Heart left ventricle (tissue), 16 donors: ENCODE measurements at regions not wholly inside any gene's neighbourhood (a gene's known extent, or its start where the extent isn't known, plus 50 kb on each side); places are given as distances from the start of the nearest gene placed in this dataset.
"Not testable (repeated sequence)": the region's sequence is repeated elsewhere in the genome, so short reads cannot be mapped to it uniquely, and the experiment has no call there.

Source experiments
- ATAC-seq, 4 donors: fragments of 200-7000 bp; cut with Tn5 transposase; one replicate each; pipeline ENCODE4 v1.9.1; 2020 to 2022; ENCODE audit warnings: moderate library complexity in 4 of 4, mild to moderate bottlenecking in 3 of 4, moderate number of reproducible peaks in 1 of 4
- DNase-seq, 5 donors: peaks; one replicate each; pipeline ENCODE4 v3.0.0-alpha.2; 2020
- H3K27ac ChIP-seq, 12 donors: fragments of 200-600 bp; sonication (generic) in 4 of 12; one replicate each; pipeline versions ENCODE4 v1.5.0 to v1.8.0; 2016 to 2022; ENCODE audit warnings: mild to moderate bottlenecking in 2 of 12
- H3K27me3 ChIP-seq, 9 donors: fragments of 200-600 bp; sonication (generic) in 2 of 9; one replicate each; pipeline versions ENCODE4 v1.5.1 to v1.8.0; 2016 to 2022; ENCODE audit warnings: mild to moderate bottlenecking in 3 of 9
- H3K36me3 ChIP-seq, 9 donors: fragments of 200-600 bp; sonication (generic) in 2 of 9; one replicate each; pipeline versions ENCODE4 v1.5.0 to v1.8.0; 2018 to 2022; ENCODE audit warnings: mild to moderate bottlenecking in 2 of 9
- H3K4me1 ChIP-seq, 12 donors: fragments of 200-600 bp; sonication (generic) in 4 of 12; one replicate each; pipeline versions ENCODE4 v1.5.0 to v1.8.0; 2016 to 2022; ENCODE audit warnings: mild to moderate bottlenecking in 3 of 12
- H3K4me3 ChIP-seq, 12 donors: fragments of 200-600 bp; sonication (generic) in 4 of 12; one replicate each; pipeline versions ENCODE4 v1.5.0 to v1.8.0; 2017 to 2022; ENCODE audit warnings: mild to moderate bottlenecking in 9 of 12, moderate library complexity in 4 of 12
- H3K9me3 ChIP-seq, 12 donors: fragments of 200-600 bp; sonication (generic) in 4 of 12; one replicate each; pipeline versions ENCODE4 v1.5.0 to v1.8.0; 2016 to 2022; ENCODE audit warnings: mild to moderate bottlenecking in 1 of 12
- CTCF ChIP-seq, 12 donors: fragments of 200-600 bp; sonication (generic) in 4 of 12; IDR thresholded peaks; one replicate each; pipeline versions ENCODE4 v1.5.0 to v1.8.0; 2018 to 2022; ENCODE audit warnings: antibody characterized with exemption in 12 of 12, mild to moderate bottlenecking in 5 of 12
- POLR2A ChIP-seq, 2 donors: fragments of 450-650 bp; IDR thresholded peaks; one replicate each; pipeline ENCODE4 v1.6.1; 2017; ENCODE audit warnings: antibody characterized with exemption in 2 of 2, mild to moderate bottlenecking in 2 of 2, moderate library complexity in 2 of 2
- WGBS, 4 donors: extraction: QIAGEN DNeasy Blood & Tissue Kit in 2 of 4; methylation state at CpG; one replicate each; pipeline versions ENCODE4 v1.1.5 to v1.1.7; 2013 to 2018; 5-methylcytosine and 5-hydroxymethylcytosine counted together
- intact Hi-C, 10 donors: fragments of 100-400 bp; cut with DNase I; formaldehyde crosslinking; loops; one replicate each; pipeline versions ENCODE4 v1.11.1 to v1.14.2; 2022
- donor health status: ischemic (EF 13 %, LVEDD 7.1; RV severe dilation, severe dysfunction).
- donor health status: healthy with polysubstance abuse.
- donor health status: DM: no; HTN: yes; CAD: no.
- donor health status: DM: no; HTN: no; CAD: no.
- donor health status: ischemic (EF 25% LVEDD 6.9; RV normal size, moderate dysfunction).
- donor health status: ischemic (EF 25% LVEDD 5.7; RV mildly dilated, moderate dysfunction).
- donor health status: healthy.
- donor health status: DM: yes; HTN: yes; CAD: no.
- donor health status: ischemic (EF 35%, LVEDD 5.7; RV mildly dilated, moderate dysfunction).
- donor health status: nonischemic (EF 11% LVEDD 7.7; RV severe dilation, severe dysfunction).
- donor health status: DM: yes; HTN: yes; CAD: no.
- donor health status: PGD.
- donor health status: ischemic (EF 29% LVEDD 5.4; RV normal size, mild dysfunction).
- donor health status: nonischemic (EF 23%, LVEDD 6.1; RV moderate dilation, normal function).

GRCh38 chrX:144040793-144041192, 156.9 kb downstream of the UBE2NL start:
- H3K27me3 ChIP-seq = no peaks in the 10 kb centered on the region
- intact Hi-C loops = no loop called here
- no peak for TF ChIP-seq POLR2A (IDR thresholded peaks at IDR 0.05)
- TF ChIP-seq CTCF (IDR thresholded peaks at IDR 0.05) = no peak
- no peak overlapping the region for H3K27ac ChIP-seq
- no peak for DNase-seq
- H3K4me1 ChIP-seq = no peaks in the 10 kb centered on the region
- no peaks in the 10 kb centered on the region for H3K9me3 ChIP-seq
- no peaks in the 10 kb centered on the region for H3K36me3 ChIP-seq
- no peak for ATAC-seq
- 55 to 85% (median 72%) methylated on average over 2 of the region's 2 CpGs for WGBS, 4 donors
- H3K4me3 ChIP-seq = no peak overlapping the region

- ATAC-seq (no peak), DNase-seq (no peak)
- H3K4me3 ChIP-seq = no peak overlapping the region
- no peak overlapping the region for H3K27ac ChIP-seq
- H3K9me3 ChIP-seq = no peaks in the 10 kb centered on the region
- H3K4me1 ChIP-seq = no peaks in the 10 kb centered on the region
- H3K36me3 ChIP-seq = no peaks in the 10 kb centered on the region
- intact Hi-C loops = no loop called here
- TF ChIP-seq CTCF (IDR thresholded peaks at IDR 0.05) (no peak), POLR2A (IDR thresholded peaks at IDR 0.05) (no peak)
- no peaks in the 10 kb centered on the region for H3K27me3 ChIP-seq
- 22 to 40% (median 31%) methylated on average over 5 of the region's 5 CpGs for WGBS, 4 donors
These were observed 158.4 kb downstream of the UBE2NL start for GRCh38 chrX:144042271-144042670.

- Histone ChIP-seq H3K4me1 (no peaks in the 10 kb centered on the region), H3K36me3 (no peaks in the 10 kb centered on the region), H3K4me3 (no peak overlapping the region), H3K27ac (no peak overlapping the region), H3K9me3 (peaks cover 0 to 9% (median 0%) of the 10 kb centered on the region in 12 donors), H3K27me3 (no peaks in the 10 kb centered on the region)
- ATAC-seq (no peak), DNase-seq (no peak)
- WGBS, 4 donors = 61 to 84% (median 63%) methylated on average over 1 of the region's 1 CpG
- intact Hi-C loops = no loop called here
- TF ChIP-seq CTCF (IDR thresholded peaks at IDR 0.05) (no peak), POLR2A (IDR thresholded peaks at IDR 0.05) (no peak)
These were observed 191.6 kb downstream of the UBE2NL start for GRCh38 chrX:144075432-144075831.

- H3K27me3 ChIP-seq, DNase-seq, intact Hi-C loops, H3K36me3 ChIP-seq, H3K27ac ChIP-seq, H3K4me3 ChIP-seq, H3K4me1 ChIP-seq, H3K9me3 ChIP-seq, ATAC-seq: not testable (repeated sequence)
- 69 to 80% (median 74%) methylated on average over 5 of the region's 5 CpGs for WGBS, 4 donors
These were observed 198.4 kb downstream of the UBE2NL start for GRCh38 chrX:144082237-144082636.

- H3K27ac ChIP-seq, H3K4me3 ChIP-seq, H3K36me3 ChIP-seq, intact Hi-C loops, H3K27me3 ChIP-seq, DNase-seq, ATAC-seq, H3K4me1 ChIP-seq, H3K9me3 ChIP-seq: not testable (repeated sequence)
- no CpG with 5 or more reads among the region's 1 CpG for WGBS, 4 donors
These were observed 205.8 kb downstream of the UBE2NL start for GRCh38 chrX:144089674-144090073.

- H3K4me3 ChIP-seq, ATAC-seq, H3K27ac ChIP-seq, H3K36me3 ChIP-seq, intact Hi-C loops, DNase-seq, H3K9me3 ChIP-seq, H3K4me1 ChIP-seq, H3K27me3 ChIP-seq: not testable (repeated sequence)
- no CpG with 5 or more reads among the region's 3 CpGs for WGBS, 4 donors
These were observed 208.2 kb downstream of the UBE2NL start for GRCh38 chrX:144092116-144092515.

GRCh38 chrX:144119490-144119889, 235.6 kb downstream of the UBE2NL start:
- H3K4me3 ChIP-seq, H3K27ac ChIP-seq, H3K27me3 ChIP-seq, DNase-seq, H3K36me3 ChIP-seq, H3K9me3 ChIP-seq, intact Hi-C loops, ATAC-seq, H3K4me1 ChIP-seq: not testable (repeated sequence)
- 43 to 44% methylated on average over 1 of the region's 1 CpG; no CpG with 5 or more reads in 2 of the 4 donors for WGBS, 4 donors

GRCh38 chrX:144121566-144121965, 237.7 kb downstream of the UBE2NL start:
- intact Hi-C loops, DNase-seq, ATAC-seq, H3K9me3 ChIP-seq, H3K27me3 ChIP-seq, H3K4me1 ChIP-seq, H3K4me3 ChIP-seq, H3K27ac ChIP-seq, H3K36me3 ChIP-seq: not testable (repeated sequence)

GRCh38 chrX:144127570-144128169, 243.8 kb downstream of the UBE2NL start:
- not testable (repeated sequence) for H3K27ac ChIP-seq, DNase-seq
- WGBS, 4 donors = 56 to 71% (median 64%) methylated on average over 5 to 6 of the region's 6 CpGs

More at GRCh38 chrX:144127570-144128169, 243.8 kb downstream of the UBE2NL start:
- H3K27me3 ChIP-seq, H3K9me3 ChIP-seq, intact Hi-C loops, H3K36me3 ChIP-seq, ATAC-seq, H3K4me3 ChIP-seq, H3K4me1 ChIP-seq: not testable (repeated sequence)
